IPS-18c (cell line): ENCODE measurements at regions not wholly inside any gene's neighbourhood (a gene's known extent, or its start where the extent isn't known, plus 50 kb on each side); places are given as distances from the start of the nearest gene placed in this dataset.
"Not testable (repeated sequence)": the region's sequence is repeated elsewhere in the genome, so short reads cannot be mapped to it uniquely, and the experiment has no call there.

Experiments
- H3K4me3 ChIP-seq: 2 replicates; pipeline ENCODE4 v1.7.0; 2013; ENCODE audit warnings: low read depth, mild to moderate bottlenecking, low read length, moderate library complexity; ENCODE audit not compliant: insufficient read depth
- H3K9me3 ChIP-seq: one replicate; pipeline ENCODE4 v1.6.1; 2013; ENCODE audit warnings: mild to moderate bottlenecking, low read length, moderate library complexity; ENCODE audit not compliant: control insufficient read depth, insufficient read depth

GRCh38 chr6:97701801-97702200 is 418.8 kb upstream of the MMS22L start:
- H3K9me3 ChIP-seq: no peaks in the 10 kb centered on the region
- no peak overlapping the region for H3K4me3 ChIP-seq

DNA sequence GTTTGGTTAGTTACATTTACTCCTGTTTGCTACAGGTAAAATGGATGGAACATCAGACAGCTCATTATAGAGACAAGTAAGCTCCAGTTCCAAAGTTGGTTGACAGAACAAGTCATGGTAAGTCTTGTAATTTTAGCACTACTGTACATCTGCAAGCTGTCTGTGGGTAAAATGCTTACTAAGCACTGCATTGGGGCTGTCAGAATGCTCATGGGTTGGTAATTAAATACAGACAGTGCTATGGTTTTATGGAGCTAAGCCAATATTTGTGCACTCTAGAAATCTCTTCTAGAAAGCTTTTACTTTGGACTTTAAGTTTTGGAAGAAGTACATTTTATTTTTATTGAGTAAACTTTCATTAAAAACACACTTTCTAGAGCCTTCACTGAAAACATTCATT is 419.2 kb upstream of the MMS22L start:
- H3K4me3 ChIP-seq: no peak overlapping the region
- no peaks in the 10 kb centered on the region for H3K9me3 ChIP-seq

DNA sequence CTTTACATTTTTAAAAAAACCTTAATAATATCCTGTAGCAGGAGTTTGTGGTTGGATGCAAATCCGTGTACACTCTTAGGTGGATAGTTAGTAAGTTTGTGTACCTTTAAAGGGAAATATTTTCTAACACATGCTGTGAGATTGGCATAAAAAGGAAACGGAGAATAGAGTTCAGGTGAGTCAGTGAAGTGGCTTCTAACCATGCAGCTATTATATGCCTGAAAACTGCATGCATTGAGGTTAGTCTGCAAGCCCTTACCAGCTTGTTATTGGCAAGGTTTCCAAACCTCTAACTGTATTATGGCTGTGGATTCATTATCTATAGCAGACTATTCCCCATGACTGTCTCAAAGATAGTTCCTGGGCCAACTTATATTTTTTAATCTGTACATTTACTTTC is 420.6 kb upstream of the MMS22L start:
- H3K9me3 ChIP-seq: no peaks in the 10 kb centered on the region
- H3K4me3 ChIP-seq: no peak overlapping the region

DNA sequence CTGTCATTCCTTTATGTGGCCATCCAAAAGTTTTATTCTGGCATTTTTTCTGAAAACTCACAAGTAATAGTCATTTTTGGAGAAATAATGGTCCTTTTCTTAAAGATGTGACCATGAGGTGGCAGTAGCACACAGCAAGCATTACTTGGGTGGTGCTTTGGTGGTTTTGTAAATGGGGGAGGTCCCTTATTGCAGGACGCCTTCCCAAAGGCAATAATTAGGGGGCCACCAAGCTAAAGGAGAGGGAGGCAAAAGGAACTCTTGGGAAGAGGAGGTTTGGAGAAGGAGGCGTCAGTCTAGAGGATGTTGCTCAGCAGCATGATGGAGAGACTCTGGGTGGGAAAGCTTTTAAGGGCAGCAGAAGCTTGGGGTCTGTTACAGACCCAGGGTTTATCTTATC is 422.6 kb upstream of the MMS22L start:
- no peak overlapping the region for H3K4me3 ChIP-seq
- H3K9me3 ChIP-seq: no peaks in the 10 kb centered on the region

DNA sequence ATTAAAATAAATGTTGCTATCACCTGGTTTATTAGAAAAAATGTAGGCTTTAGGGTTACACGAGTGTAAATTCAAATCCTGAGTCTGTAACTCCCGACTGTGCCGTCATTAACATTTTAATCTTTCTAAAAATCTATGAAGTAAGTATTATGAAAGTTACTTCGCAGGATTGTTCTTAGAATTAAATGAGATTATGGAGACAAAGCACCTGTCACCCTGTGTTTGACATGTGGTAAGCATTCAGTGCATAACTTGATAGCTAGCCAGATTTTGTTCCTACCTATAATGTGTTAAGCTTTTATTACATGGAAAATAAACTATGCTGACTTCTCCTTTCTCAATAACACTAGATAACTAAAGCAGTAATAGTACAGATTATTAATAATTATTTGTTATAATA is 429.7 kb upstream of the MMS22L start:
- H3K9me3 ChIP-seq: no peaks in the 10 kb centered on the region

GRCh38 chr6:97714772-97715171 is 431.8 kb upstream of the MMS22L start:
- H3K4me3 ChIP-seq: no peak overlapping the region
- H3K9me3 ChIP-seq: no peaks in the 10 kb centered on the region

More for the DNA sequence above, 429.7 kb upstream of the MMS22L start:
- no peak overlapping the region for H3K4me3 ChIP-seq

GRCh38 chr6:97717086-97717485 is 434.1 kb upstream of the MMS22L start:
- H3K9me3 ChIP-seq: no peaks in the 10 kb centered on the region
- no peak overlapping the region for H3K4me3 ChIP-seq

DNA sequence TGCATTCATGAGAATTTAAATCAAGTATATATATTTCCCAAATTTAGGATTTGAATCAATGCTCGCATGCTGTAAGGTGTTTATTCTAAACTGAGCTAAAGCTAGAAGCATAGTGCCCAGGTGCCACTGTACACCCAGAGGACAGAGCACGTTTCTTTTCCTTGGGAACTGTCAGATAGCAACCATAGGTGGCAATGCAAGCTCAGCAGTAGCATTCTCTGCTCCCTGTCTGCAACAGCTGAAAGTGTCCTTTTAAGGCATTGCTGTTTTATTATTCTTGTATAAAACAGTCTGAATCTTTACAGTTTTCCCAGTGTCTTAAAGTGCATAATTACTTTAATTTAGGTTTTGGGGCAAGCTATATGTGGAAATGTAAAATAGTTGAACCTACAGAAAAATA is 443.4 kb upstream of the MMS22L start:
- H3K4me3 ChIP-seq: no peak overlapping the region
- no peaks in the 10 kb centered on the region for H3K9me3 ChIP-seq

DNA sequence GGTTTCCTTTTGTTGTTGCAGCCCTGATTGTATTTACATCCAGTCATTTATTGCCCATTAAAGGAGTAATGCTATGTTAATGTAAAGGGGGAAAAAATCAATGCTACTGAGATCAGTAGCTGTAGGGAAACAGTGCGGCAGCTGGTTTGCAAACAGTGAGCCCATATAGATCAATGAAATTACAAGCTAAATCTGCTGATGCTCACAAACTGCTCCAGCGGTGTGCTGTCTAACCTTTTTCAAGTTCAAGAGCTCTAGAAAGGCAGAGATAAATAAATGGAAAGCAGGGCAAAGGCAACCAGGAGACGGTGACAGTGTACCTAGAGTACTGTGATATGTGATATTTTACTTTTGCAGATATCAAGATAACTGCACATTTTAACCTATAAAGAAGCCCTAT is 449.0 kb upstream of the MMS22L start:
- no peak overlapping the region for H3K4me3 ChIP-seq
- H3K9me3 ChIP-seq: no peaks in the 10 kb centered on the region

GRCh38 chr6:97757575-97757974 is 474.6 kb upstream of the MMS22L start:
- H3K9me3 ChIP-seq: no peaks in the 10 kb centered on the region
- H3K4me3 ChIP-seq: no peak overlapping the region

DNA sequence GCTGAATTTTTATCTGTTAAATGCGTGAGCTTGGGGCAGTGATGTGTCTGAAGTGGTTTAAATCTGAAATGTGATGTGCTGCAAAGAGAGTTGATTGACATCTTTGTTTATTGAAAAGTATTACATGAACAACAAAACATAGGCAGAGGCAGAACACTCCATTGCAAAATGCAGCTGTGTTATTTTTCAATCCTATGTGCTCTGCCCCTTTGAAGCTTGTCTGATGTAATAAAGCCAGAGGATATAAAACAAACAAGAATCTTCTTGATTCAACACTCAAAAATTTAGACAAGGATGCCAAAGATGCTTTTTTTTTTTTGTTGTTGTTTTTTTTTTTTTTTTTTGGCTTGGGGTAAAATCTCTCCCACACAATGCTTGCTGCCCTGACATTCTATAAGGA is 482.4 kb upstream of the MMS22L start:
- H3K4me3 ChIP-seq: no peak overlapping the region

GRCh38 chr6:97771372-97771771 is 488.4 kb upstream of the MMS22L start:
- no peak overlapping the region for H3K4me3 ChIP-seq
- no peaks in the 10 kb centered on the region for H3K9me3 ChIP-seq

More for the DNA sequence above, 482.4 kb upstream of the MMS22L start:
- H3K9me3 ChIP-seq: no peaks in the 10 kb centered on the region

DNA sequence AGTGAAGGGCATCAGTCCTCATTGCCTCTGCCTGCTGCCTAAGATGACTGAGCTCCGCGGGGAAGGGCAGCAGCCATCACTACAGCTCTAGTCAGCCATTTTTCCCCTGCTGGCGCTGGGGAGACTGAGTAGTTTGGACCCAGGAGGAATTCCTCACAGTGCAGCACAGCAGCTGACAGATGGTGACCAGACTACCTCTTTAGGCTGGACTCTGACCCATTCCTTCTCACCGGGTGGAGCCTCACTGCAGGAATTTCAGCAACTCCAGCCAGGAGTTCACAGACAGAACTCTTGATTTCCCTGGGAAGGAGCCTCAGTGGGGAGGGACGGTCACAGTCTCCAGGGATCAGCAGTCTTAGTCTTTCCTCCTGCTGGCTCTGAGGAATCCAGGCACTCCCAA is 492.0 kb upstream of the MMS22L start:
- Histone ChIP-seq H3K4me3 (no peak overlapping the region), H3K9me3 (no peaks in the 10 kb centered on the region)

- Histone ChIP-seq H3K4me3 (no peak overlapping the region), H3K9me3 (no peaks in the 10 kb centered on the region)
Observed at GRCh38 chr6:97778290-97779038, 495.4 kb upstream of the MMS22L start.

GRCh38 chr6:97779039-97779766 is 496.2 kb upstream of the MMS22L start:
- not testable (repeated sequence) for H3K4me3 ChIP-seq, H3K9me3 ChIP-seq

DNA sequence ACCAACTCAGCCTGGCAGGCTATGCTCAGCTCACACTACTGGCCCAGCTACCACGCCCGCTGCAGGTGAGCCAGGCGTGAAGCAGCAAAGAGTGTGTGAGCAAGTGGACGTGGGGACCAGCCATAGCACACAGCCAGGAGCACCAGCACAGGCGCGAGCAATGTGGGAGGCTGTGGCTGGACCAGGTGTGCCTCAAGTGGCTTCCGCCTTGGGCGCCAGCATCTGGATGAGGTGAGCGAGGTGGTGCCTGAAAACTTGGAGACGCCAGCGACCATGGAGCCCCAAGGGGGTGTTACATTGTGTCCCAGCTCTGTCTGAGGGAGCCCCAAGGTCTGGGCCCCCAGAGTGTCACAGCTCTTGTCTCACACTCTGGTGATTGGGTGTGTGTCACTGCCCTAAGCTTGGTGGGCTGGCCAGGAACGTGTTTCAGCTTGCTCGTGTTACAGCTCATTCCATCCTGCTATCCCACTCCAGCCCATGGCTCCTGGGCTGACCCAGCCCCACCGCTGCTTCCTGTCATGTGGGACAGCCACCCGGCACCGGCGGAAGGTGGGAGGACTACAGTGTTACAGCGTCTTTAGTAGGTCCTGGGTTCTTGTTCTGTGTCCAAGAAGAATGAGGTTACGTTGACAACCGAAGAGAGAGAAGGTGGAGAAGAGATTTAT is 508.0 kb upstream of the MMS22L start:
- Histone ChIP-seq H3K4me3 (no peak overlapping the region), H3K9me3 (peaks cover 15% of the 10 kb centered on the region)

DNA sequence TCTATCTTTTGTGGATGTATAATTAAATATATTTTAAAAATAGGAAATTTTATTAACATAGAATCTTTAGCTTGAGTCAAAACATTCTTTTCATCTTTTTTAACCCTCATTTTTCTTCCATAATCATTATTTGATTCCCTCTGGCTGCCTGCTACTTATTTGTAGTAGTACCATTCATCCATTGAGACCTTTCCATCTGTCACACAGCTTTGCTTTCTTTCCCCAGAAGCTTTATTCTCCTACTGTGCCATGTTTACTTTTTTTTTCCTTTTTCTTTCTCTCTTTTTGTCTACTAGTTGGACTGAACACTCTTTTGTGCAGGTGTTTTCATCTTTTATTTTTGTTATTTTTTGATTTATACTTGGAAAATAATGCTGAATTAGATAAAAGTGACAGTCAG is 522.6 kb upstream of the MMS22L start:
- no peaks in the 10 kb centered on the region for H3K9me3 ChIP-seq

GRCh38 chr6:97812940-97813339 is 529.9 kb upstream of the MMS22L start:
- no peaks in the 10 kb centered on the region for H3K9me3 ChIP-seq
- no peak overlapping the region for H3K4me3 ChIP-seq

More for the DNA sequence above, 522.6 kb upstream of the MMS22L start:
- H3K4me3 ChIP-seq: no peak overlapping the region
